NCI-H446 treated with DMSO at 0.1 percent for 48 hours (cell line): ENCODE measurements at regions not wholly inside any gene's neighbourhood (a gene's known extent, or its start where the extent isn't known, plus 50 kb on each side); places are given as distances from the start of the nearest gene placed in this dataset.
"Not testable (repeated sequence)": the region's sequence is repeated elsewhere in the genome, so short reads cannot be mapped to it uniquely, and the experiment has no call there.

Source experiments
- DNase-seq: peaks from one replicate; lab custom pipeline; 2025; lab: John Stamatoyannopoulos, UW

GRCh38 chr9:24071716-24072115 lies 245.7 kb upstream of the ELAVL2 start:
- no peak for DNase-seq

DNA sequence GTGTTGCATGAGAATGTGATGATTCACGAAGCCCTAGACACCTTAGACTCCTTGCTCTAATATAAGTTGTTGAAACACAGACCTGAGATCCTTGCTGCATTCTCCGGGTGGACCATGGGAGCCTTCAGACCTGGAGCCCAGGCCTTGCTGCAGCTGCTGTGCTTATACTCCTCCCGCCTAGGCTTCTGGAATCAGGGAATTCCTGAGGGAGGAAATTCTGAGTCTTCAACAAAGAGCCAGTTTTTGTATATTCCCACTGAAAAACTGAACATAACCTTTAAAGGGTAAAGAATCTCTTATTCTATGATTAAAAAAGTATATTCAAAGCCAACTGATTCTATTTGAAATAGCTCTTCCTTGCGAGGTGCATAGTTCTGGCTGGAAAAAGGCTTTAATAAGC lies 245.1 kb upstream of the ELAVL2 start:
- DNase-seq: no peak

- not testable (repeated sequence) for DNase-seq
Observed at GRCh38 chr9:24067107-24067506, 241.1 kb upstream of the ELAVL2 start.

- no peak for DNase-seq
Observed at GRCh38 chr9:24059651-24060050, 233.6 kb upstream of the ELAVL2 start.

- no peak for DNase-seq
Observed at GRCh38 chr9:24051587-24051986, 225.5 kb upstream of the ELAVL2 start.

DNA sequence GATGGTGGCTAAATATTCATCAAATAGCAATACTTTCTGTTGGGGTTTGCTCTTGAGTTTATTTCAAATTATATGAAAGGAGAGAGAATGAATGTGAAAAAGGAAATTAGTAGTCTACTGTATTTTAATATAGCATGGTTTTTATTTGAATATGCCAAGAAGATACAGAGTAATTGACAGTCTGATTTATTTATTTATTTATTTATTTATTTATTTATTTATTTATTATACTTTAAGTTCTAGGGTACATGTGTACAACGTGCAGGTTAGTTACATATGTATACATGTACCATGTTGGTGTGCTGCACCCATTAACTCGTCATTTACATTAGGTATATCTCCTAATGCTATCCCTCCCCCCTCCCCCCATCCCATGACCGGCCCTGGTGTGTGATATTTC lies 224.2 kb upstream of the ELAVL2 start:
- not testable (repeated sequence) for DNase-seq

DNA sequence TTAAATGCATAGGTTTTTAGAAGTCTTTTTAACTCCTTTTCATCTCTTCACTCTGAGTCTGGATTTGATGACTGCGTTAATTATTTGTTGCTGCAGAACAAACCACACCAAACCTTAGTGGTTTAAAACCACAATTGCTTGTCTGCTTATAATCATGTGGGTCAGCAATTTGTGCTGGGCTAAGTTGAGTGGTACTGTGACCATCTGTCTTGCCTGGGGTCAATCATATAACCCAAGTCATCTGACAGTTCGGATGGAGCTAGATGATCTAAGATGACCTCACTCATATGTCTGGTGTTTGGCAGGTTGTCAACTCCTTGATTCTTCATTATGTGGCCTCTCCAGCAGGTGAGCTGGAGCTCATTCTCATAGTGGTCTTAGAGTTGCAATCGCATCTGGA lies 219.1 kb upstream of the ELAVL2 start:
- DNase-seq: no peak

- no peak for DNase-seq
Observed at GRCh38 chr9:24044576-24044975, 218.5 kb upstream of the ELAVL2 start.

GRCh38 chr9:24041160-24041690 lies 215.2 kb upstream of the ELAVL2 start:
- DNase-seq: no peak

DNA sequence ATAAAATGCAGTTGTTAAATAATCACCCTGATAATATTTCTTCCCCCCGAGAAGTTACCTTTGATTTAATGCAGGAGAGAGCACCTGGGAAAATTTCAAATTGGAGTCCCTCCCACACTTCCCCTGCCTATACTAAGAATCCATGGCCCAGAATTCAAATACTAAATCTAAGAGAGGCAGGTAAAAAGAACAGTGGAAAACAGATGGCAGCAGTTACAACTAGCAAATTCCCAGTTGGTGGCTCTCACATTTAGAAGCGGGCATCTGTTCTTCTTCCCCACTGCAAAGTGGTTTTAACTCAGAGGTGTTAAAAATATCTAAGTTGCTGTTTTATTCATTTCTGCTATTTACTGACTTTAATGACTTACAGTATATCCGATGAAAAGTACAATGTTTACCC lies 210.4 kb upstream of the ELAVL2 start:
- DNase-seq: peak; percentile 37

- DNase-seq: peak; percentile 64
Observed at GRCh38 chr9:24035816-24036215, 209.8 kb upstream of the ELAVL2 start.

DNA sequence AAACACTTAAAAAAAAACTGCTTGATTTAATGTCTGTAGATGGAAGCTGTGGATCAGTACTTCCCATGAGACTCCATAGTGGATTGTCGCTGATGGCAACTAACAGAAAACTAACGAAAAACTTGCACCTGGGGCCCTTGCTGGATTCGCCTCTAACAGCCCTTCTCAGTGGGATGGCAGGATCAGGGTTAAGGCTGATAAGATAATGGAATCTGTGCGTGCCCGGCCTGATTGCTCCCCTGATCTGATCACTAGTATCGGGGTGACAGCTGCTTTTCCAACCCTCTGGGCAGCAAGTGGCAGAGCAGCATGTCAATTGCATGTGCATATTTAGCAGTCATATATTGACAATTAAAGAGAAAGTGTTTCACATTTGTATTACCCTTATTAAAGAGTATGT lies 185.8 kb upstream of the ELAVL2 start:
- no peak for DNase-seq

- no peak for DNase-seq
Observed at GRCh38 chr9:24011009-24011717, 185.1 kb upstream of the ELAVL2 start.

DNA sequence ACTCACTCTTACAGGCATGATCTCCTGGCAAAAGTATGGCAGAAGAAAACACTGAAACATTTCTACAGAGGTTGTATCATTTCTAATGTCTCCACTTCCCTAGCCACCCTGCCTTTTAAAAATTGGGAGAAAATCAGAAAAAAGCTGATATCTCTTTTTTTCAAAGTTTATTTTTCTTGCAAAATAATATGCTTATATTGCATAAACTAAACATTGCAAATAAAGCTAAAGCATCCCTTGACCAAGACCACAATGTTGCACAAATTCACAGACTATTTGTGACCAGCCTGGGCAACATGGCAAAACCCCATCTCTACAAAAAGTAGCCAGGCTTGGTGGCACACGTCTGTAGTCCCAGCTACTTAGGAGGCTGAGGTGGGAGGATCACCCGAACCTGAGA lies 183.3 kb upstream of the ELAVL2 start:
- no peak for DNase-seq

DNA sequence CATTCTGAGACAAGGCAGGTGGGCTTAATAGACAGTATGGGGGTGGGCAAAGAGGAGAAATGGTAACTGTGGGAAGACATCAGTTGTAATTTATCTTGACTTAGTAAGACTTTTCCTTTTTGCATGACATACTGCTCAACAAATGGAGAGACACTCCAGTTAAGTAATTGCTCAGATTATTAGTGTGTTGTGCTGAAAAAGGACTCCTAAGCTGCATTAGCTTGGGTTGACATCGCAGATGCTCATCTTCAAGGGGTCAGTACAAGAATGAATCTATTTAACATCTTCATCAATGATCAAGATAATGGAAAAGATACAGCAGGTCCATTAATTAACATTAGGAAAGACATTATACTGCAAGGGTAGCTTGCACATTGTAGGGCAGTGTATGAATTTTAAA lies 181.1 kb upstream of the ELAVL2 start:
- DNase-seq: no peak

GRCh38 chr9:23991874-23992273 lies 165.8 kb upstream of the ELAVL2 start:
- not testable (repeated sequence) for DNase-seq

- DNase-seq: no peak
Observed at GRCh38 chr9:23979491-23979890, 153.5 kb upstream of the ELAVL2 start.

DNA sequence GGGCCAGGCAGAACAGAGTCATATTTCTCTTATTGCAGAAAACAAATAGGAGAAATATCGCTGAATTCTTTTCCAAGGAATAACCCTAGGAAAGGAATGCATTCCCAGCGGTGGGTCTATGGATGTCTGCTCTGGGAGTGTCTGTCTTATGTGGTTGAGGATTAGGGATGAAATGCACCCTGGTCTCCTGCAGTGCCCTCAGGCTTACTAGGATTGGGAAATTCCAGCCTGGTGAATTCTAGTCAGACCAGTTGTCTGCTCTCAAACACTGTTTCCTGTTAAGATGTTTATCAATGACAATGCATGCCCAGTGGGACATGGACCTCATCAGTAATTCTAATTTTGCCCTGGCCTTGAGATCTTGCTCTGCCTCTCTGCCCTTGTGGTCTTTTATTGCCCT lies 136.1 kb upstream of the ELAVL2 start:
- no peak for DNase-seq

- no peak for DNase-seq
Observed at GRCh38 chr9:23945897-23946296, 119.9 kb upstream of the ELAVL2 start.

DNA sequence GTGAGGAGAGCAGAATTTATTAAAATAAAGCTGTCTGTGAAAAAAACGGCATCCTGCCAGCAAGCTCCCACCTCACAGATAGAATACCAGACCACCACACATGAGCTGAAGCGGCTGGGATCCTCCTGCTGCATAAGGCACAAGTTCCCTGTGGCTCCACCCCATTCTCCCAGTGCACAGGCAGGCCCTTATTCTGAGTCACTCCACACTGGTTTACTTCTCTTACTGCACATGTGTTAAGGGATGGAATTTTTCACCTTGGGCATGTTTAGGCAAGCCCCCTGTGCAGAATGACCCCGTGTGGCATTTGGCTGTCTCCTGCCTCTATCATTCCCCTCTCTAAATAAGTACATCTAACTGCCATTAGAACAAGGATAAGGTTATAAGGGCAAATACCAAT lies 115.0 kb upstream of the ELAVL2 start:
- DNase-seq: no peak

DNA sequence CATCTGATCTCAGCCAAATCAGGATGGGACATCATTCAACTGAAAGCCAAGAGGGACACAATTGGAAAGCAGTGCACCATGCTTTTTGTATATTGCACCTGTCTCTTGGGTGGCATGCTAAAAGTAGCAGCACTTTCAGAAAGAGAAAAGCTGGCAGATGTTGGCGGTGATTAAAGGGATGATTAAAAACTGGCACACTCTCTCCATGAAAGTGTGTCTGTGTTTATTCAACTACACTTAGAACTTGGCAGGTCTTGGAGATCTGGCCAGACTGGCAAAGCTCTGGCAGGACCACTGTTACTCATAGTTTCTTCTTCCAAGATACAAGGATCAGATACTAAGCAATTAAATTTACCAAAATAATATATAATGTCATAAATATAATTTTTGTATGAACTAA lies 112.9 kb upstream of the ELAVL2 start:
- DNase-seq: peak; percentile 91

- DNase-seq: no peak
Observed at GRCh38 chr9:23934291-23934906, 108.4 kb upstream of the ELAVL2 start.

- DNase-seq: no peak
Observed at GRCh38 chr9:23933348-23933747, 107.3 kb upstream of the ELAVL2 start.

GRCh38 chr9:23926368-23926767 lies 100.3 kb upstream of the ELAVL2 start:
- DNase-seq: no peak
